ENCODE measurements at regions not wholly inside any gene's neighbourhood (a gene's known extent, or its start where the extent isn't known, plus 50 kb on each side); places are given as distances from the start of the nearest gene placed in this dataset.

DNA sequence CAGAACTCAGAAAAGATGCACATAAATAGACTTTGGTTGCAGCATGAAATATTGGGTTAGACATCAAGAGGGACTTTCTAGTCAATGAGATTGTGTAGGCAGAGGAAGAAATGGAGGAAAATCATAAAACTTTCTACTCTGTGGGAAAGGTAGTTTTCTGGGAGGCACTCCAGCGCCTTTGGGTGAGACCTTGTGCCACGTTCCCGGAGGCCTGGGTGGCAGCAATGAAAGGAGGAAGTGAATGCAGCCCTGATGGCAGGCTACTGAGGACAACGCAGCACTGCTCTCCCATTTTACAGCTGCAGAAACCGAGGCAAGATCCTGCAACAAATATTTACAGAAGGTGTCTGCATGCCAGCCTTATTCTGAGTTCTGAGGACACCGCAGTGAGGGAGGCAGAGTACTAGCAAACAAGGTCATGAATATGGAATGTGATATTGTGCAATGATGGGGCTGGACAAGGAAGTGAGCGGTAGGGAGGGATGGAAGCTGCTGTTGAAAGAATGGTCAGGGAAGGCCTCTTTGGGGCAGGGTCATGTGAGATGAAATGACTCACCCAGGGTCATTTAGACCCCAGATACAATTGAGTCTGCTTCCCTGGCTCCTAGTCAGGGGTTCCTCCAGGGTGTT, 159.1 kb downstream of the TFAP2C start:
- no peaks in the 10 kb centered on the region for H3K9me3 ChIP-seq (ENCODE audit: insufficient read depth, low read depth, low read length)
- H3K36me3 ChIP-seq (ENCODE audit: insufficient read depth, low read length), result no peaks in the 10 kb centered on the region
- no peak overlapping the region for H3K27ac ChIP-seq (ENCODE audit: low read depth, low read length)
- no peak overlapping the region for H3K4me3 ChIP-seq (ENCODE audit: low read length)
- no peak overlapping the region for H3K9ac ChIP-seq (ENCODE audit: low read depth, low read length)
- no peaks in the 10 kb centered on the region for H3K27me3 ChIP-seq (ENCODE audit: insufficient read depth, low read length)
- no peaks in the 10 kb centered on the region for H3K4me1 ChIP-seq (ENCODE audit: insufficient read depth, low read length)
- 91% methylated on average over 7 of the region's 7 CpGs for WGBS

DNA sequence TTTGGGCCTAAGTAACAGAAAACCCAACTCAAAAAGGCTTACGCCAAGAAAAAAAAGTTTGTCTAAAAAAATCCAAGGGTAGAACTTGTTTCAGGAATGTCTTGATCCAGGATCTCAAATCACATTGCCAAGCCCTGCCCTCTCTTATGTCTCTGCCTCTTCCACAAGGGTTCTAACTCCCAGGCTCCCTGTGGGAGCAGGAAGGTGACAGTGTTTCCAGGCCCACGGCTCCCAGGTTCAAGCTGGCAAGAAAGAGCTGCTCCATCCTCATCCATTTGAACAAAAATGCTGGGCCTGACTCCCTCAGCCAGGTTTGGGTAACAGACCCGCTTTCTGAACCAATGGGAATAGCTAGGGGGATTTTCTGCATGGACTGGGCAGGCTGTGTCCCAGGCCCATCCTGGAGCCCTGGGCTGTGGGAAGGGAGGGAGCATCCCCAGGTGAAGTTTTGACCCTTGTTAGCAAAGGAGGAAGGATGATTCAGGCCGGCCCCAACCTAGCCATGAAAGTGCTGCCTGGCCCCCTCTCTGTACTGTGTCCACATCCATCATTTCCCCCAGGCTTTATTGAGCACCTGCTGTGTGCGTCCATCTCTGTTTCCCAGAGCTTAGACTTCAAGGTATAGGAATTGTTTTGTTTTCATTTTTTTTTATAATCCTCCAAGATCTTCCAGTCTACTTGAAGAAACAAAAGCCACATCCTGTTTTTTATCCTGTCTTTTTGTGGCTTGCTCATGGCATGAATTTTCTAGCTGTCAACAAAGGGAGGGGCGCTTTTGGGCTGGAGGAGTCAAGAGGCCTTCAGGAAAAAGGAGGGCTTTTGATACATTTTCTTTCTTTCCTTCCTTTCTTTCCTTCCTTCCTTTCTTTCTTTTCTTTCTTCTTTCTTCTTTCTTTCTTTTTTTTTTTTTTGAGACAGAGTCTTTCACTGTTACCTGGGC, 159.8 kb downstream of the TFAP2C start:
- H3K9me3 ChIP-seq (ENCODE audit: insufficient read depth, low read depth, low read length), result no peaks in the 10 kb centered on the region
- WGBS, result 81% methylated on average over 5 of the region's 6 CpGs
- no peaks in the 10 kb centered on the region for H3K4me1 ChIP-seq (ENCODE audit: insufficient read depth, low read length)
- no peak overlapping the region for H3K9ac ChIP-seq (ENCODE audit: low read depth, low read length)
- no peak overlapping the region; the same call in 1 of the 2 replicates for H3K27ac ChIP-seq (ENCODE audit: low read depth, low read length)
- H3K36me3 ChIP-seq (ENCODE audit: insufficient read depth, low read length), result no peaks in the 10 kb centered on the region
- no peaks in the 10 kb centered on the region for H3K27me3 ChIP-seq (ENCODE audit: insufficient read depth, low read length)
- no peak overlapping the region for H3K4me3 ChIP-seq (ENCODE audit: low read length)

DNA sequence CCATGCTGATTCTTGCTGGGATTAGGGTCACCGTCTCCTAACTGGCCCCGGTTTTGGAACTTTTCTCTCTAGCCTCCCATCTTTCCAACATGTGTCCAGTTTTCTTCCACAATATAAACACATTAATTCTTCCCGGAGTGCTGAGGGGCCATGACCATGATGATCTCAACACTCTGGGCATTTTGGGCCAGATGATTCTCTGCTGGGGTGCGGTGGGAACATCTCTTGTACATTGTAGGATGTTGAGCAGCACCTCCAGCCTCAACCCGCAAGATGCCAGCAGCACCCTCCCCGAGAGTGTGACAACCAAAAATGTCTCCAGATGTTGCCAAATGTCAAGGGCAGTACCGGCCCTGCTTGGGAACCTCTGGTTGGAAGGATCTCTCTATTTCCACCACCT, 164.8 kb downstream of the TFAP2C start:
- Histone ChIP-seq H3K4me1 (ENCODE audit: insufficient read depth, low read length) (no peaks in the 10 kb centered on the region), H3K9me3 (ENCODE audit: insufficient read depth, low read depth, low read length) (peaks cover 3% of the 10 kb centered on the region; the same call in 1 of the 2 replicates), H3K36me3 (ENCODE audit: insufficient read depth, low read length) (no peaks in the 10 kb centered on the region), H3K27ac (ENCODE audit: low read depth, low read length) (no peak overlapping the region), H3K27me3 (ENCODE audit: insufficient read depth, low read length) (no peaks in the 10 kb centered on the region), H3K9ac (ENCODE audit: low read depth, low read length) (no peak overlapping the region), H3K4me3 (ENCODE audit: low read length) (no peak overlapping the region)
- 87% methylated on average over 7 of the region's 7 CpGs for WGBS

DNA sequence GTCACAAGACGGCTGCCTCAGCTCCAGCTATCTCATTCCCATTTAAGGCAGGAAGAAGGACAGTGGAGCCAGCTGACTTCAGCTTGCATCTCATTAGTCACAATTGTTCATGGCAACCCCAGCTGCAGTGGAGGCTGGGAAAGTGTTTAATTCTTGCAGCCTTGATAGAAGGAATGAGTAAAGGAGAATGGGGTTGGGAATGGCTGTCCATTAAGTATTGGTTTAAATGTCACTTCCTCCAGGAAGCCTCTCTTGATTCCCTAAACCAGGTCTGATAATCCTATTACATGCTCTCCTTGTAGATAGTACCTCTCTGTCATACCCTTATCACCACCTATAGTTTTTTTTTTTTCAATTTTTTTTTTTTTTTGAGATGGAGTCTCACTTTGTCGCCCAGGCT, 166.4 kb downstream of the TFAP2C start:
- Histone ChIP-seq H3K9me3 (ENCODE audit: insufficient read depth, low read depth, low read length) (peaks cover 8% of the 10 kb centered on the region; the same call in 1 of the 2 replicates), H3K4me3 (ENCODE audit: low read length) (no peak overlapping the region), H3K27ac (ENCODE audit: low read depth, low read length) (no peak overlapping the region), H3K4me1 (ENCODE audit: insufficient read depth, low read length) (no peaks in the 10 kb centered on the region), H3K36me3 (ENCODE audit: insufficient read depth, low read length) (no peaks in the 10 kb centered on the region), H3K27me3 (ENCODE audit: insufficient read depth, low read length) (no peaks in the 10 kb centered on the region), H3K9ac (ENCODE audit: low read depth, low read length) (no peak overlapping the region)
- 94% methylated on average over 2 of the region's 2 CpGs for WGBS

DNA sequence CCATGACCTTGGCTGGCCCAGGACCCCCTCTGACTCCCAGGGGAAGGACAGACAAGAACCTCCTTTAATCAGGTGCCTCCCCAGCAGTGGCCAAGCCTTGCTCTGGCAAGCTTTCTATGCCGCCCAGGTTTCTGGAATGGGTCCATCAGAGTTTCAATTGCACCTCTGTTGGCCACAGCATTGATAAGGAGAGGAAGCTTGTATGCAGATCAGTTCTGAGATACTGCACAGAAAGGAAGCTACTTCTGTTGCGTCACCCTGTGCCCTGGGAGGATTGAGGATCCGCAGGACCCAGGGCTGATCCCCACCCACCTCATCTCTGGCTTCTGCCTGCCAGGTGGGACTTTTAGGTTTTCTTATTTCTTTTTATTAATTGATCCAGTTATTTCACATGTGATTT, 167.2 kb downstream of the TFAP2C start:
- 92% methylated on average over 3 of the region's 3 CpGs for WGBS
- Histone ChIP-seq H3K27me3 (ENCODE audit: insufficient read depth, low read length) (no peaks in the 10 kb centered on the region), H3K9ac (ENCODE audit: low read depth, low read length) (no peak overlapping the region), H3K9me3 (ENCODE audit: insufficient read depth, low read depth, low read length) (peaks cover 8% of the 10 kb centered on the region; the same call in 1 of the 2 replicates), H3K4me1 (ENCODE audit: insufficient read depth, low read length) (no peaks in the 10 kb centered on the region), H3K36me3 (ENCODE audit: insufficient read depth, low read length) (no peaks in the 10 kb centered on the region), H3K4me3 (ENCODE audit: low read length) (no peak overlapping the region), H3K27ac (ENCODE audit: low read depth, low read length) (no peak overlapping the region)

DNA sequence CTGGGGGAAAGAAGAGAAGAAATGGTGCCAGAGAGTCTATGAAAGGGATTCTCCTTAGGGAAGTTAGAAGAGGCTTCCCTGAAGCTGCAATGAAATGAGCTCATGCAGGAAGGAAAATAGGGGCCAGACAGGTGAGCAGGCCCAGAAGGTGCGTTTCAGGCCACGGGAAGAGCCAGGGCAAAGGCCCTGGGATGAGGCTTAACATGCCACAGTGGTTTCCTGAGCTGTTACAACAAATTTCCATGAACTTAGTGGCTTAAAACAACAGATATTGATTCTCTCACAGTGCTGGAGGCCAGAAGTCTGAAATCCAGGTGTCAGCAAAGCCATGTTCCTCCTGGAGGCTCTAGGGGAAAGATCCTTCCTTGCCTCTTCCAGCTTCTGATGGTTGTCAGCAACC, 167.9 kb downstream of the TFAP2C start:
- WGBS, result 89% methylated on average over 2 of the region's 2 CpGs

DNA sequence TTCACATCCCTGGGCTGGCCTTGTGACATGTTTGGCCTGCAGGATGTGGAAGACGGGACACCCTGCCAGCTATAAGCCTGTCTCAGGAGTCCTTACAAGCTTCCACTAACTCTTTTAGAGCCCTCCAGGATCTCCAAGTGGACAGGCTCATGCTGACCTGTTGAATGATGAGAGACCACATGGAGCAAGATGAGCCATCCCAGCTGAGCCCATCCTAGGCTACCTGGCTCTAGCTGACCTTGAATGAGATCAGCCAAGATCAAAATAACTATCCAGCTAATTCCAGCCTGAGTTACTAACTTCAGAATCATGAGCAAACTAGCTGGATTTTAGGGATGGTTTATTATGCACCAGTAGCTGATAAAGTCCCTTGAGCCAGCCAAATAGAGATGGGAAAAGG, 169.5 kb downstream of the TFAP2C start:
- no peak overlapping the region for H3K9ac ChIP-seq (ENCODE audit: low read depth, low read length)
- no peak overlapping the region for H3K4me3 ChIP-seq (ENCODE audit: low read length)
- peaks cover 8% of the 10 kb centered on the region; the same call in 1 of the 2 replicates for H3K9me3 ChIP-seq (ENCODE audit: insufficient read depth, low read depth, low read length)
- no peaks in the 10 kb centered on the region for H3K27me3 ChIP-seq (ENCODE audit: insufficient read depth, low read length)
- H3K27ac ChIP-seq (ENCODE audit: low read depth, low read length), result no peak overlapping the region
- 95% methylated on average over 1 of the region's 1 CpG for WGBS
- no peaks in the 10 kb centered on the region for H3K36me3 ChIP-seq (ENCODE audit: insufficient read depth, low read length)
- no peaks in the 10 kb centered on the region for H3K4me1 ChIP-seq (ENCODE audit: insufficient read depth, low read length)

More for the DNA sequence above, 167.9 kb downstream of the TFAP2C start:
- Histone ChIP-seq H3K9ac (ENCODE audit: low read depth, low read length) (no peak overlapping the region), H3K27ac (ENCODE audit: low read depth, low read length) (no peak overlapping the region), H3K4me3 (ENCODE audit: low read length) (no peak overlapping the region), H3K27me3 (ENCODE audit: insufficient read depth, low read length) (no peaks in the 10 kb centered on the region), H3K36me3 (ENCODE audit: insufficient read depth, low read length) (no peaks in the 10 kb centered on the region), H3K9me3 (ENCODE audit: insufficient read depth, low read depth, low read length) (peaks cover 8% of the 10 kb centered on the region; the same call in 1 of the 2 replicates), H3K4me1 (ENCODE audit: insufficient read depth, low read length) (no peaks in the 10 kb centered on the region)

DNA sequence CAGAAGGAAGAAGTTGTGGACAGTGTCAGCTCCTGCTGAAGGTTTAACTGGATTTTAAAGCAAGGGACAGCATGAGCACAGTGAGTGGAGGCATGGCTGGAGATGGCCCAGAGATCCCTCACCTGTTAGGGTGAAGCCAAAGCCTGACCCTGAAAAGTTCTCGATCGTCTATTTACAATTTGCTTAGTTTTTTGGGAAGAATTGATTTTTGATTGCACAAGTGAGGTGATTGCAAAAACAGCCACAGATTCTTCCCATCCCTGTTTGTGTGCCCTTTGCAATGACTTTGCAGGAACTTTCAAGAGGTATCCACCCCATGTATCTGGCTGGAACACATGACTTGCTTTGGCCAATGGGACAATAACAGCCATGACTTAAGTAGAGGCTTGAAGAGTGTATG, 170.1 kb downstream of the TFAP2C start:
- Histone ChIP-seq H3K4me1 (ENCODE audit: insufficient read depth, low read length) (peaks cover under 1% of the 10 kb centered on the region; the same call in 1 of the 2 replicates), H3K27ac (ENCODE audit: low read depth, low read length) (no peak overlapping the region), H3K27me3 (ENCODE audit: insufficient read depth, low read length) (no peaks in the 10 kb centered on the region), H3K4me3 (ENCODE audit: low read length) (no peak overlapping the region), H3K36me3 (ENCODE audit: insufficient read depth, low read length) (no peaks in the 10 kb centered on the region), H3K9ac (ENCODE audit: low read depth, low read length) (no peak overlapping the region), H3K9me3 (ENCODE audit: insufficient read depth, low read depth, low read length) (peaks cover 8% of the 10 kb centered on the region; the same call in 1 of the 2 replicates)
- 97% methylated on average over 2 of the region's 2 CpGs for WGBS

DNA sequence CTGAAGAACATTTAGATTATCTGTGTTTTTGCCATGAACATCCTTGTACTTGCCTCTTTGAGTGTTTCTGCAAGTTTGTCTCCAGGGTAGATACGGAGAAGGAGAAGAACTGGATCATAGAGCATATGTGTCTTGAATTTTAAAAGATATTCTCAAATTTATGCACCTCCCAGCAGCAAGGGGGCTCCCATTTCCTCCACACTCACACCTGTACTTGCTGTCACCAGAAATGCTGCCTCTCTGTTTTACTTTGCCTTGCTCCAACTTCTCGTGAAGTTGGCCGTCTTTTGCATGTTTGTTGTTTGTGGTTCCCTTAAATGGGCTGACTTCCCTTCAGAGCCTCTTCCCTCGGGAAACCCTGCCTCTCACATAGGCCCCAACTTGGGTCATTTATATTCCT, 171.0 kb downstream of the TFAP2C start:
- no peak overlapping the region for H3K9ac ChIP-seq (ENCODE audit: low read depth, low read length)
- H3K4me3 ChIP-seq (ENCODE audit: low read length), result no peak overlapping the region
- no peaks in the 10 kb centered on the region for H3K27me3 ChIP-seq (ENCODE audit: insufficient read depth, low read length)
- peaks cover 8% of the 10 kb centered on the region; the same call in 1 of the 2 replicates for H3K9me3 ChIP-seq (ENCODE audit: insufficient read depth, low read depth, low read length)
- no peak overlapping the region for H3K27ac ChIP-seq (ENCODE audit: low read depth, low read length)
- WGBS, result 73% methylated on average over 3 of the region's 4 CpGs
- no peaks in the 10 kb centered on the region for H3K36me3 ChIP-seq (ENCODE audit: insufficient read depth, low read length)
- H3K4me1 ChIP-seq (ENCODE audit: insufficient read depth, low read length), result peaks cover 9% of the 10 kb centered on the region

DNA sequence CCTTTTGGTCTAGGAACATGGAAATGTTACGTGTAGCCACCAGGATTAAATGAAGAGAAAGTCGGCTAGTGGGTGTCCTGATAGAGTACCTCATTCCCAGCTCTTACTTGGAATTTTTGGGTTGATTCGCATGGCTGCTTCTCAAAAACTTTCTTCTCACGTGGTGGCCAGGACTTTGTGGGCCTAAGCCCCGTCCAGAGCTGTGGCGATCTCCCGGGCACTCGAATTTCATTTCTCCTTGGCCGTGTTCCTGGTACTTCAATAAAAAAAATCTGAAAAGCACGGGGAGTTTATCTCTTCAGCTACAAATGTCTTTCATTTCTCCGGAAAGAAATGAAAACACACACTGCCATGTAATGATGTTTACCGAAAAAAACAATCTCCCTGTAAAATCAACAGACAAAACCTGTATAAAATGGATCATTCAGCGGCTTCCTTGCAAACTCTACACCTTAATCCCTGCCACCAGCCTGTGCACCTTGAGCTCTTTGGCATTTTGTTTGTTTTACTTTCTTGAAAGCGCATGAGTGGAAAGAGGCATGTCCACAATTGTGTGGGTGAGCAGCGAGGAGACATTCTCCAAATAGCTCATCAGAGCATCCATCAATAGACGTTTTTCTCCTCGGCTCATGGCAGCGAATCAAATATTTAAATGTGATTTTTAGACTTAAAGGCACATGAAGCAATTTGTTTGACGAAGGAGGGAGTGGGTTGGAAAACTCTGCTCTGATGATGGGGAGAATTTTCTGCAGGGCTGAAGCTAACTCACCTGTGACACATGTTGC, 173.1 kb downstream of the TFAP2C start:
- Histone ChIP-seq H3K36me3 (ENCODE audit: insufficient read depth, low read length) (no peaks in the 10 kb centered on the region), H3K9ac (ENCODE audit: low read depth, low read length) (no peak overlapping the region), H3K27me3 (ENCODE audit: insufficient read depth, low read length) (no peaks in the 10 kb centered on the region), H3K4me1 (ENCODE audit: insufficient read depth, low read length) (peaks cover 14% of the 10 kb centered on the region), H3K9me3 (ENCODE audit: insufficient read depth, low read depth, low read length) (peaks cover 8% of the 10 kb centered on the region; the same call in 1 of the 2 replicates), H3K27ac (ENCODE audit: low read depth, low read length) (no peak overlapping the region), H3K4me3 (ENCODE audit: low read length) (no peak overlapping the region)
- WGBS, result 85% methylated on average over 19 of the region's 19 CpGs

DNA sequence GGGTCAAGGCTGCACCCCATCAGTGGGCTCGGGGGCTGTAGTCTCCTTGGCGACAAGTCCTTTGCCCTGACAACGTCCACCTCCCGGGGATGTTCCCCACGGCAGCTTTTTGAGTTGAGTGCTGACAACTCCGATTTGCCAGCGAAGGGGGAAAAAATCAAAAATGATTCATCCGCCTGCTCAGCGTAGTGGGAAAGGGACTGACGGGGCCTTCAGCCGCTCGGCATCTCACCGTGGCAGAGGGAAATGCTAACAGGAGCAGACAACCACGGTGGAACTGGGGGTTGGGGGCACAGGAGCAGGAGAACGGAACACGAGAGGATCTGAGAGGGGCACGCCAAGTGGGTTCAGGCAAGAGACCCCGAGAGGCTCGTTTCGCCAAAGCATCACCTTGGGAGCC, 173.7 kb downstream of the TFAP2C start:
- H3K27me3 ChIP-seq (ENCODE audit: insufficient read depth, low read length), result no peaks in the 10 kb centered on the region
- WGBS, result 89% methylated on average over 20 of the region's 20 CpGs

More for the DNA sequence above, 173.7 kb downstream of the TFAP2C start:
- Histone ChIP-seq H3K27ac (ENCODE audit: low read depth, low read length) (no peak overlapping the region), H3K4me1 (ENCODE audit: insufficient read depth, low read length) (peaks cover 21% of the 10 kb centered on the region), H3K4me3 (ENCODE audit: low read length) (no peak overlapping the region), H3K9me3 (ENCODE audit: insufficient read depth, low read depth, low read length) (peaks cover 8% of the 10 kb centered on the region; the same call in 1 of the 2 replicates), H3K36me3 (ENCODE audit: insufficient read depth, low read length) (no peaks in the 10 kb centered on the region), H3K9ac (ENCODE audit: low read depth, low read length) (no peak overlapping the region)
